ENCODE measurements at regions not wholly inside any gene's neighbourhood (a gene's known extent, or its start where the extent isn't known, plus 50 kb on each side); places are given as distances from the start of the nearest gene placed in this dataset.

GRCh38 chr6:71388856-71389527 is 100.4 kb downstream of the OGFRL1 start:
- Histone ChIP-seq H3K4me1 (ENCODE audit: insufficient read depth, low read length) (no peaks in the 10 kb centered on the region), H3K27me3 (ENCODE audit: insufficient read depth, low read length) (no peaks in the 10 kb centered on the region), H3K9me3 (ENCODE audit: low read depth, low read length) (no peaks in the 10 kb centered on the region), H3K4me3 (ENCODE audit: low read length) (no peak overlapping the region)

- no peaks in the 10 kb centered on the region for H3K9me3 ChIP-seq (ENCODE audit: low read depth, low read length)
- H3K4me1 ChIP-seq (ENCODE audit: insufficient read depth, low read length): no peaks in the 10 kb centered on the region
- no peaks in the 10 kb centered on the region for H3K27me3 ChIP-seq (ENCODE audit: insufficient read depth, low read length)
- no peak overlapping the region for H3K4me3 ChIP-seq (ENCODE audit: low read length)
Measured at GRCh38 chr6:71391126-71391525, 102.5 kb downstream of the OGFRL1 start.

GRCh38 chr6:71392276-71392675 is 103.7 kb downstream of the OGFRL1 start:
- H3K4me3 ChIP-seq (ENCODE audit: low read length): no peak overlapping the region
- no peaks in the 10 kb centered on the region for H3K27me3 ChIP-seq (ENCODE audit: insufficient read depth, low read length)
- no peaks in the 10 kb centered on the region for H3K9me3 ChIP-seq (ENCODE audit: low read depth, low read length)
- no peaks in the 10 kb centered on the region for H3K4me1 ChIP-seq (ENCODE audit: insufficient read depth, low read length)

- Histone ChIP-seq H3K4me3 (ENCODE audit: low read length) (no peak overlapping the region), H3K4me1 (ENCODE audit: insufficient read depth, low read length) (no peaks in the 10 kb centered on the region), H3K9me3 (ENCODE audit: low read depth, low read length) (no peaks in the 10 kb centered on the region), H3K27me3 (ENCODE audit: insufficient read depth, low read length) (no peaks in the 10 kb centered on the region)
Measured at GRCh38 chr6:71393471-71393870, 104.9 kb downstream of the OGFRL1 start.

- no peaks in the 10 kb centered on the region for H3K4me1 ChIP-seq (ENCODE audit: insufficient read depth, low read length)
- no peaks in the 10 kb centered on the region for H3K9me3 ChIP-seq (ENCODE audit: low read depth, low read length)
- no peak overlapping the region for H3K4me3 ChIP-seq (ENCODE audit: low read length)
- H3K27me3 ChIP-seq (ENCODE audit: insufficient read depth, low read length): no peaks in the 10 kb centered on the region
Measured at GRCh38 chr6:71393981-71394432, 105.4 kb downstream of the OGFRL1 start.

- no peak overlapping the region for H3K4me3 ChIP-seq (ENCODE audit: low read length)
- no peaks in the 10 kb centered on the region for H3K27me3 ChIP-seq (ENCODE audit: insufficient read depth, low read length)
- no peaks in the 10 kb centered on the region for H3K4me1 ChIP-seq (ENCODE audit: insufficient read depth, low read length)
- H3K9me3 ChIP-seq (ENCODE audit: low read depth, low read length): no peaks in the 10 kb centered on the region
Measured at GRCh38 chr6:71394926-71395325, 106.3 kb downstream of the OGFRL1 start.

GRCh38 chr6:71395731-71396409 is 107.3 kb downstream of the OGFRL1 start:
- Histone ChIP-seq H3K27me3 (ENCODE audit: insufficient read depth, low read length) (no peaks in the 10 kb centered on the region), H3K9me3 (ENCODE audit: low read depth, low read length) (no peaks in the 10 kb centered on the region), H3K4me1 (ENCODE audit: insufficient read depth, low read length) (no peaks in the 10 kb centered on the region), H3K4me3 (ENCODE audit: low read length) (no peak overlapping the region)

- H3K4me1 ChIP-seq (ENCODE audit: insufficient read depth, low read length): no peaks in the 10 kb centered on the region
- H3K27me3 ChIP-seq (ENCODE audit: insufficient read depth, low read length): no peaks in the 10 kb centered on the region
- H3K9me3 ChIP-seq (ENCODE audit: low read depth, low read length): no peaks in the 10 kb centered on the region
- no peak overlapping the region for H3K4me3 ChIP-seq (ENCODE audit: low read length)
Measured at GRCh38 chr6:71396410-71396801, 107.8 kb downstream of the OGFRL1 start.

- Histone ChIP-seq H3K9me3 (ENCODE audit: low read depth, low read length) (no peaks in the 10 kb centered on the region), H3K4me3 (ENCODE audit: low read length) (no peak overlapping the region), H3K27me3 (ENCODE audit: insufficient read depth, low read length) (no peaks in the 10 kb centered on the region), H3K4me1 (ENCODE audit: insufficient read depth, low read length) (no peaks in the 10 kb centered on the region)
Measured at GRCh38 chr6:71399279-71399678, 110.7 kb downstream of the OGFRL1 start.

GRCh38 chr6:71400852-71401251 is 112.2 kb downstream of the OGFRL1 start:
- Histone ChIP-seq H3K27me3 (ENCODE audit: insufficient read depth, low read length) (no peaks in the 10 kb centered on the region), H3K4me3 (ENCODE audit: low read length) (no peak overlapping the region), H3K4me1 (ENCODE audit: insufficient read depth, low read length) (no peaks in the 10 kb centered on the region), H3K9me3 (ENCODE audit: low read depth, low read length) (no peaks in the 10 kb centered on the region)

- Histone ChIP-seq H3K27me3 (ENCODE audit: insufficient read depth, low read length) (no peaks in the 10 kb centered on the region), H3K4me1 (ENCODE audit: insufficient read depth, low read length) (no peaks in the 10 kb centered on the region), H3K4me3 (ENCODE audit: low read length) (no peak overlapping the region), H3K9me3 (ENCODE audit: low read depth, low read length) (no peaks in the 10 kb centered on the region)
Measured at GRCh38 chr6:71402096-71402495, 113.5 kb downstream of the OGFRL1 start.

- H3K4me3 ChIP-seq (ENCODE audit: low read length): no peak overlapping the region
- H3K9me3 ChIP-seq (ENCODE audit: low read depth, low read length): no peaks in the 10 kb centered on the region
- H3K4me1 ChIP-seq (ENCODE audit: insufficient read depth, low read length): no peaks in the 10 kb centered on the region
- no peaks in the 10 kb centered on the region for H3K27me3 ChIP-seq (ENCODE audit: insufficient read depth, low read length)
Measured at GRCh38 chr6:71403422-71404134, 115.0 kb downstream of the OGFRL1 start.

GRCh38 chr6:71404145-71404966 is 115.7 kb downstream of the OGFRL1 start:
- H3K4me3 ChIP-seq (ENCODE audit: low read length): no peak overlapping the region
- no peaks in the 10 kb centered on the region for H3K27me3 ChIP-seq (ENCODE audit: insufficient read depth, low read length)
- no peaks in the 10 kb centered on the region for H3K4me1 ChIP-seq (ENCODE audit: insufficient read depth, low read length)
- H3K9me3 ChIP-seq (ENCODE audit: low read depth, low read length): no peaks in the 10 kb centered on the region

GRCh38 chr6:71404967-71405278 is 116.3 kb downstream of the OGFRL1 start:
- Histone ChIP-seq H3K9me3 (ENCODE audit: low read depth, low read length) (no peaks in the 10 kb centered on the region), H3K4me3 (ENCODE audit: low read length) (no peak overlapping the region), H3K4me1 (ENCODE audit: insufficient read depth, low read length) (no peaks in the 10 kb centered on the region), H3K27me3 (ENCODE audit: insufficient read depth, low read length) (no peaks in the 10 kb centered on the region)

GRCh38 chr6:71405416-71405815 is 116.8 kb downstream of the OGFRL1 start:
- Histone ChIP-seq H3K4me3 (ENCODE audit: low read length) (no peak overlapping the region), H3K27me3 (ENCODE audit: insufficient read depth, low read length) (no peaks in the 10 kb centered on the region), H3K9me3 (ENCODE audit: low read depth, low read length) (no peaks in the 10 kb centered on the region), H3K4me1 (ENCODE audit: insufficient read depth, low read length) (no peaks in the 10 kb centered on the region)
